Inferior parietal cortex (tissue), 1 donor: ENCODE measurements at regions not wholly inside any gene's neighbourhood (a gene's known extent, or its start where the extent isn't known, plus 50 kb on each side); places are given as distances from the start of the nearest gene placed in this dataset.
"Not testable (repeated sequence)": the region's sequence is repeated elsewhere in the genome, so short reads cannot be mapped to it uniquely, and the experiment has no call there.

ENCODE experiments used
- DNase-seq: peaks from one replicate; pipeline ENCODE4 v3.0.0-alpha.2; 2016; ENCODE audit errors: extremely low spot score

DNA sequence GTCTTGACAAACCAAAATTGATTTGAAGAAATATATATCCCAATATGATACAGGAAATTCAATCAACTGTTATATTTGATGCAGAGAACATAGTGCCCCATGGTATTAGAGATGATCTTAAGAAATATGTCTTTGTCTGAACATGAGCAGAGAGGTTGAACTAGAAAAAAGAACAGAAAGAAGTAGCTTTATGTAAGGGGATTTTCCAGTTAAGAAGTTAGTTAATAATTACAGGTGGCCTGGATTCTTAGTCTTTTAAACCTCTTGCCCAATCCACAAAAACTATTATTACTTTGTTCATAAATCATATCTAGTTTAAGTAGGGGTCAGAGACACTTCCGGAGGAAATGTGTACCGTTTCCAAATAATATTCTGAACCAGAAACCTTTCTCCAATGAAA is 1186.7 kb upstream of the EPHA6 start:
- no peak for DNase-seq

DNA sequence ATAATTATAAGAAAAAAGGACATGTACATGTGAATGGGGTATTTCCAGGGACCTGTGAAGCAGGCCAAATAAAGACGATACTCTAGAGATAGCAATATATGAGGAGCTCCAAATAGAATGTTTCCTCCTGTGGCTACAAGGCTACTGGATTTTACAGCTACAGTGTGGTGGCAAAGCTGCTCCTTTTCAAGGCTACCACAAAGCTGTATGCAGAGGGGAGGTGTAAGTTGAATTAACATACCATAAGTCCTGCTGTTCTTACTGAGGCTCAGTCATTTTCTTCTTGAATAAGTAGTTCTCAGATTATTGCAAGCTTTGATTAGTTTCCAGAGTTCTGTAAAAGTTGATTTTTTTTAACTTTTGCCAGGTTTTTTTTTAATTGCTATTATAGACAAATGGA is 1184.6 kb upstream of the EPHA6 start:
- no peak for DNase-seq

DNA sequence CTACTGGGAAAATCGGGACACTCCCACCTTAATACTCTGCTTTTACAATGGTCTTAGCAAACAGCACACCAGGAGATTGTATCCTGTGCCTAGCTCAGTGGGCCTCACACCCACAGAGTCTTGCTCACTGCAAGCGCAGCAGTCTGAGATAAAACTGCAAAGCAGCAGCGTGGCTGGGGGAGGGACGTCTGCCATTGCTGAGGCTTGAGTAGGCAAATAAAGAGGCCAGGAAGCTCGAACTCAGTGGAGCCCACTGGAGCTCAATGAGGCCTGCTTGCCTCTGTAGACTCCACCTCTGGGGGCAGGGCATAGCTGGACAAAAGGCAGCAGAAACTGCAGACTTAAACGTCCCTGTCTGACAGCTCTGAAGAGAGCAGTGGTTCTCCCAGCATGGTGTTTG is 1169.1 kb upstream of the EPHA6 start:
- DNase-seq, result no peak

- no peak for DNase-seq
These were observed 1159.6 kb upstream of the EPHA6 start for GRCh38 chr3:95654570-95655362.

GRCh38 chr3:95655363-95655986 is 1158.9 kb upstream of the EPHA6 start:
- DNase-seq, result no peak

GRCh38 chr3:95670765-95671164 is 1143.6 kb upstream of the EPHA6 start:
- DNase-seq, result no peak

DNA sequence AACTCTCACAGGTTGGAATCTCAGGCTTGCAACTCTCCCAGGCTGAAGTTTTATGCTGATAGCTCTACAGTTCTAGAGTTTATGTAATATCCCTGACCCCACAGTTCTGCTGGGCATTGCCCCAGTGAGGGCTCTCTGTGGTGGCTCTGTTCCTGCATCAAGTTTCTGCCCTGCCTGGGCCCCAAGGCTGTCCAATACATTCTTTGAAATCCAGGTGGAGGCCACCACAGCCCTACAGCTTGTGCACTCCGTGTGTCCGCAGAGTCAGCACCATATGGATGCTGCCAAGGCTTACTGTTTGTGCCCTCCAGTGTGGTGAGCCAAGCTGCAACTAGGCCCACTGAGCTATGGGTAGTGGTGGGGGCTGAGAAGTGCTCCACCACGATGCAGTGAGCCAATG is 1141.2 kb upstream of the EPHA6 start:
- no peak for DNase-seq

DNA sequence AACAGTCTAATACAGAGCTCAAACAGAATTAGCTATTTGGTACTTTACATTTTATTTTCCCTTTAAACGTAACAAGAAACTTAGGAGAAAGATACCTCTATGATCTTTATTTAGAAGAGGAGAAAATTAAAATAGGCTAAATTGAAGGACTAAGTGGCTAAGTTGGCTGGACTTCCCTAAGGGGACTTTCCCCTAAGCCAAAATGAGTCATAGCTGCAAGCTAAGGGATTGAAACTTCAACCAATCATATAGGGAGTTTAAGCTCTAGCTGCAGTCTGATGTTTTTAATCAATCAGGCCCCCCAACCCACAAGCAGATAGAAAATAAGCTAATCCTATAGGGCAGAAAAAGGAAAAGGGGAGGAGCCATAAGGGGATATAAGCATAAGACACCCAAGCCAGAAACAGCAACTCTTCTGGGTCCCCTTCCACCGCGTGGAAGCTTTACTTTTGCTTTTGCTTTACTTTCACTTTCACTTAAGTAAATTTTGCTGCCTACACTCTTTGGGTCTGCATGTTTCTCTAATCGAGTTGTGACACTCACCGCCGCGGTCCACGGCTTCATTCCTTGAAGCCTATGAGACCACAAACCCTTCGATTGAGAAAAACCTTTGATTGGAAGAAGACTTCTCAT is 1108.5 kb upstream of the EPHA6 start:
- DNase-seq, result no peak

DNA sequence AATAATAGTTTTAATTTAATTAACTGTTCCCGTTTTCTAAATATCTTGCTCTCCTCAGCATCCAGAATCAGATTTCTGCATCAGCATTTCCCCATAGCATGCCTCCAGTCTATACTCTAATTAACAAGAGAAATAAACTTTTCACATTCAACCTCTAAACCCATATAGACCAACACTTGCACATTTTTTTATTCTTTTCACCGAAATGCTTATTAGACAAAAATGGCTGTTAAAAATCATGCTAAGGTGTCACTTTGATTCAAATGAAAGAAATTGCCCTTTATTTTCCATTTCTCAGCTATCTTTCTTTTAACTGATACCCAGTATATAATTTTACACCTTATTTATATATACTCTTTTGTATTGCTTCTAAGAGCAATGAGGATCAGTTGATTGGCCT is 1107.1 kb upstream of the EPHA6 start:
- DNase-seq, result no peak

- DNase-seq, result no peak
These were observed 1103.7 kb upstream of the EPHA6 start for GRCh38 chr3:95710684-95711083.

DNA sequence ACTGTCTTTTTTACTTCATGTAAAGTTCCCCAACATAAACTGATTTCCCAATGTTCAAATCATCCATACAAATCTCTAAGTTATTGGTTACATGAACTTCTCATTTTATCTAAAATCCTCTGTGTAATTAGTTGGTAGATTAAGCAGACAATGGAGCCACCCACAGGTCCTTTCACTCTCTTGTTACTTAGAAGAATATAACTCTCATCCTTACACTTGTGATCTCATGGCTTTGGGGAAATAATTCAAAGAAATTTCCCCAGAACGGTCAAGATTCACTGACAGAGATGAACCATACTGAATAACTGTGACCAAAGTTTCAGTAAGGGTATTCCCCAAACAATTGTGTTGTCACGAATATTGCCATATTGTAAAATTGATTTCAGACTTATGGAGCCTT is 1102.6 kb upstream of the EPHA6 start:
- no peak for DNase-seq

GRCh38 chr3:95715128-95715527 is 1099.3 kb upstream of the EPHA6 start:
- no peak for DNase-seq

GRCh38 chr3:95717048-95717447 is 1097.3 kb upstream of the EPHA6 start:
- no peak for DNase-seq

DNA sequence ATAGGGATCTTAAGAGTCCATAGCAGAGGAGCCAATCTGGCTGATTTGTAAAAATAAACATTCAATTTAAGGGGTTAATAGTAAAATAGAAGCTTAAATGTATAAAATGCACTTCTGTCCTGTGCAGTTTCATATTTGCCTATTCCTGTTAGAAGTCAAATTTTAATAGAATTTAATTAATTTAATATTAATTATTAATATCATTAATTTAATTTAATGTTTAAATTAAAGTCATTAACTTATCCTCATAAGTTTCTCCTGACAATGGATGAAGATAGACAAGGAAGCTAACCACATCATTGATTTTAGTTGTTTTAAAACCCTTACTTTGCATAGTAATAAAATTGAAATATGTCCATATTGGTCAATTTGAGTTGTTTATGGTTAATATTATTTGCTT is 1096.2 kb upstream of the EPHA6 start:
- DNase-seq, result no peak

GRCh38 chr3:95719481-95719880 is 1094.9 kb upstream of the EPHA6 start:
- no peak for DNase-seq

- DNase-seq, result no peak
These were observed 1092.5 kb upstream of the EPHA6 start for GRCh38 chr3:95721938-95722337.

GRCh38 chr3:95725770-95726169 is 1088.6 kb upstream of the EPHA6 start:
- DNase-seq, result no peak

DNA sequence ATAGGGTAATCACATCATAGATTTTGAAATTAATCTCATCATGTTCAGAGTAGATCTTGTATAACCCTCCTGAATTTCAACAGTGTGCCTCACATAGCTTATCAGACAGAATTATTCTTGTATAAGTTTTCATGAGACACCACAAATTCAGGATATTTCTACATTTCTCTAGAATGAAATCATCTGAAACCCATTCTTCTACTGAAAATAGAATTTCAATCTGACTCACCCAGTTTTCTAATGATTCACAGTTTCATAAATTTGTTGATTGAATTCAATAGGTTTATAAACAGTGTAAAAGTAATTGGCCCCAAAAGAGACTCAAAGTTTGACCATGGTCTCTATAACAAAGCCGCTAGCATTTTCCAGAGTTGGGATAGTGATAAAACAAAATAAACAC is 1082.6 kb upstream of the EPHA6 start:
- no peak for DNase-seq

DNA sequence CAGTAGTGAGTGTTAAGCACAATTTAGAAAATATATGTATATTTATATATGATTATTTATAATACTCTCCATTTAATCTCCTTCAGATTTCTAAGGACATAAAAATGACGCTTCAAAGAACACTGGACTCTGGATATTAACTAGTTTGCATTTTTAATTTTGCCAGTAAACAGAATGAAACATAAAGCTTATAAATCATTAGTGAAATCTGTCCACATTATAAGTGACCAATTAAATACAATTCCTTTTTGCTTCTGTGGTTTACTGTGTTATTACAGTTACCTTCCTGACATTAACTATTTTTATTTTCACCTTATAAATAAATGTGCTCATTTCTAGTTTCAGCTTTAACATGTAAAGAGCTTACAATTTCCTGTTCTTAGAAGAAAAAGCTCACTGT is 1081.1 kb upstream of the EPHA6 start:
- DNase-seq, result no peak

- no peak for DNase-seq
These were observed 1076.3 kb upstream of the EPHA6 start for GRCh38 chr3:95738045-95738444.

GRCh38 chr3:95744896-95745295 is 1069.5 kb upstream of the EPHA6 start:
- not testable (repeated sequence) for DNase-seq

GRCh38 chr3:95750097-95750496 is 1064.3 kb upstream of the EPHA6 start:
- no peak for DNase-seq

- no peak for DNase-seq
These were observed 1062.9 kb upstream of the EPHA6 start for GRCh38 chr3:95751509-95751908.
